Testis (tissue), 2 donors: ENCODE measurements at regions not wholly inside any gene's neighbourhood (a gene's known extent, or its start where the extent isn't known, plus 50 kb on each side); places are given as distances from the start of the nearest gene placed in this dataset.

Experiments used
- POLR2A ChIP-seq: fragments of 450-650 bp; IDR thresholded peaks from one replicate; pipeline ENCODE4 v1.6.1; 2017; ENCODE audit warnings: antibody characterized with exemption, mild to moderate bottlenecking, moderate library complexity
- TF ChIP-seq, protein P1 (sequence below), 3 experiments: fragments of 450-650 bp in 2 of 3; fragments of 200-600 bp in 1 of 3; sonication (generic) in 1 of 3; IDR thresholded peaks; one replicate each; pipeline ENCODE4 v1.5.1; 2016 to 2019; ENCODE audit warnings: antibody characterized with exemption in 3 of 3, mild to moderate bottlenecking in 2 of 3, moderate library complexity in 1 of 3

DNA sequence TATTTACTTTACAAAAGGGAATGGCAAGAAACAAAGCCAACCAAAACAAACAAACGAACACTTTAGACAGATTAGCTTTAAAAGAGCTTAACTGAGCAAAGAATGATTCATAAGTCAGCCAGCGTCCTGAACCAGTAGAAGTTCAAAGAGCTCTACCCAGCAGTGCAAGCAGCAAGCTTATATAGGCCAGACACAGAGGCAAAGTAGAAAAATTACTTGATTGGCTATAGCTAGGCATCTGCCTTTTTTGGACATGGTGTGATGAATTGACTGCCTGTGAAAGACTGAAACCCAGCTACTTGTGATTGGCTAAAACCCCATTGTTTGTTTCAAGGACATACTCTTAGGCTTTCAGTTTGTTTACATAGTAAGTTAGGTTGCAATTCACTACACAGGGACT, 2120.0 kb upstream of the RAG2 start:
- TF ChIP-seq, protein P1, sequence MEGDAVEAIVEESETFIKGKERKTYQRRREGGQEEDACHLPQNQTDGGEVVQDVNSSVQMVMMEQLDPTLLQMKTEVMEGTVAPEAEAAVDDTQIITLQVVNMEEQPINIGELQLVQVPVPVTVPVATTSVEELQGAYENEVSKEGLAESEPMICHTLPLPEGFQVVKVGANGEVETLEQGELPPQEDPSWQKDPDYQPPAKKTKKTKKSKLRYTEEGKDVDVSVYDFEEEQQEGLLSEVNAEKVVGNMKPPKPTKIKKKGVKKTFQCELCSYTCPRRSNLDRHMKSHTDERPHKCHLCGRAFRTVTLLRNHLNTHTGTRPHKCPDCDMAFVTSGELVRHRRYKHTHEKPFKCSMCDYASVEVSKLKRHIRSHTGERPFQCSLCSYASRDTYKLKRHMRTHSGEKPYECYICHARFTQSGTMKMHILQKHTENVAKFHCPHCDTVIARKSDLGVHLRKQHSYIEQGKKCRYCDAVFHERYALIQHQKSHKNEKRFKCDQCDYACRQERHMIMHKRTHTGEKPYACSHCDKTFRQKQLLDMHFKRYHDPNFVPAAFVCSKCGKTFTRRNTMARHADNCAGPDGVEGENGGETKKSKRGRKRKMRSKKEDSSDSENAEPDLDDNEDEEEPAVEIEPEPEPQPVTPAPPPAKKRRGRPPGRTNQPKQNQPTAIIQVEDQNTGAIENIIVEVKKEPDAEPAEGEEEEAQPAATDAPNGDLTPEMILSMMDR (IDR thresholded peaks at IDR 0.05): no peak
- no peak for TF ChIP-seq POLR2A
